Astrocyte (in vitro differentiated cells and primary cell): ENCODE measurements at regions not wholly inside any gene's neighbourhood (a gene's known extent, or its start where the extent isn't known, plus 50 kb on each side); places are given as distances from the start of the nearest gene placed in this dataset.

Experiments
- DNase-seq: peaks from one replicate; pipeline ENCODE4 v3.0.0-alpha.2; 2010; ENCODE audit warnings: low read depth
- FAIRE-seq: peaks from 2 replicates; lab custom pipeline; 2011; peaks lifted over from hg19 to GRCh38; lab: Jason Lieb, UNC
- H2AFZ ChIP-seq: 2 replicates; pipeline ENCODE4 v1.6.0; 2012; ENCODE audit warnings: low read depth, low read length, inconsistent platforms
- H3K27ac ChIP-seq: 2 replicates; pipeline ENCODE4 v1.5.1; 2011; ENCODE audit warnings: low read depth, low read length, inconsistent platforms
- H3K27me3 ChIP-seq: 2 replicates; pipeline ENCODE4 v1.6.0; 2011; ENCODE audit warnings: low read length, inconsistent platforms; ENCODE audit not compliant: insufficient read depth
- H3K36me3 ChIP-seq: 2 replicates; pipeline ENCODE4 v1.5.1; 2011; ENCODE audit warnings: low read length, inconsistent platforms; ENCODE audit not compliant: insufficient read depth
- H3K4me1 ChIP-seq: 2 replicates; pipeline ENCODE4 v1.5.1; 2011; ENCODE audit warnings: low read length, inconsistent platforms; ENCODE audit not compliant: insufficient read depth
- H3K4me2 ChIP-seq: 2 replicates; pipeline ENCODE4 v1.6.0; 2012; ENCODE audit warnings: low read length, inconsistent platforms
- H3K4me3 ChIP-seq: 2 replicates; pipeline ENCODE4 v1.5.1; 2011; ENCODE audit warnings: low read depth, mild to moderate bottlenecking, low read length, inconsistent platforms; ENCODE audit not compliant: insufficient read depth
- H3K79me2 ChIP-seq: 2 replicates; pipeline ENCODE4 v1.6.0; 2012; ENCODE audit warnings: mild to moderate bottlenecking, low read length, inconsistent platforms; ENCODE audit not compliant: insufficient read depth
- H3K9ac ChIP-seq: 2 replicates; pipeline ENCODE4 v1.6.0; 2012; ENCODE audit warnings: mild to moderate bottlenecking, low read length, inconsistent platforms
- H3K9me3 ChIP-seq: 2 replicates; pipeline ENCODE4 v1.5.1; 2012; ENCODE audit warnings: low read depth, mild to moderate bottlenecking, low read length, inconsistent platforms; ENCODE audit not compliant: insufficient read depth
- H4K20me1 ChIP-seq: 2 replicates; pipeline ENCODE4 v1.6.0; 2012; ENCODE audit warnings: low read length, inconsistent platforms; ENCODE audit not compliant: insufficient read depth
- H3K27ac Mint-ChIP-seq: one replicate; pipeline ENCODE4 v1.8.0; 2021; ENCODE audit warnings: mild to moderate bottlenecking, mixed read lengths; ENCODE audit not compliant: unreplicated experiment
- H3K27me3 Mint-ChIP-seq: one replicate; pipeline ENCODE4 v1.8.0; 2021; ENCODE audit warnings: low read depth, mixed read lengths; ENCODE audit not compliant: unreplicated experiment
- H3K36me3 Mint-ChIP-seq: one replicate; pipeline ENCODE4 v1.8.0; 2021; ENCODE audit warnings: low read depth, mixed read lengths; ENCODE audit not compliant: unreplicated experiment
- H3K4me1 Mint-ChIP-seq: one replicate; pipeline ENCODE4 v1.8.0; 2021; ENCODE audit warnings: low read depth, mixed read lengths; ENCODE audit not compliant: unreplicated experiment
- H3K4me3 Mint-ChIP-seq: one replicate; pipeline ENCODE4 v1.8.0; 2021; ENCODE audit warnings: mild to moderate bottlenecking, moderate library complexity, mixed read lengths; ENCODE audit not compliant: unreplicated experiment
- H3K9me3 Mint-ChIP-seq: one replicate; pipeline ENCODE4 v1.8.0; 2021; ENCODE audit warnings: mild to moderate bottlenecking, mixed read lengths; ENCODE audit not compliant: unreplicated experiment
- CTCF ChIP-seq: IDR thresholded peaks from 2 replicates; pipeline ENCODE4 v1.5.1; 2011; ENCODE audit warnings: low read depth, mild to moderate bottlenecking, inconsistent platforms, low read length, moderate library complexity; ENCODE audit not compliant: insufficient read depth
- EZH2 ChIP-seq: IDR thresholded peaks from 2 replicates; pipeline ENCODE4 v1.6.1; 2012; ENCODE audit warnings: mild to moderate bottlenecking, low read length, inconsistent platforms; ENCODE audit not compliant: insufficient read depth

- Mint-ChIP-seq H3K4me3 (no peak overlapping the region), H3K4me1 (no peaks in the 10 kb centered on the region), H3K27me3 (no peaks in the 10 kb centered on the region), H3K27ac (no peak overlapping the region), H3K36me3 (no peaks in the 10 kb centered on the region), H3K9me3 (peaks cover 8% of the 10 kb centered on the region)
- Histone ChIP-seq H3K4me1 (no peaks in the 10 kb centered on the region), H3K4me2 (no peak overlapping the region), H3K36me3 (no peaks in the 10 kb centered on the region), H2AFZ (no peak overlapping the region), H3K27ac (no peak overlapping the region), H4K20me1 (no peaks in the 10 kb centered on the region), H3K9ac (no peak overlapping the region), H3K27me3 (no peaks in the 10 kb centered on the region), H3K9me3 (no peaks in the 10 kb centered on the region), H3K4me3 (no peak overlapping the region), H3K79me2 (no peaks in the 10 kb centered on the region)
- FAIRE-seq (no peak), DNase-seq (no peak)
- TF ChIP-seq CTCF (no peak), EZH2 (no peak)
Observed at GRCh38 chr2:129575431-129575830, 404.0 kb upstream of the RAB6C start.

- H3K9me3 ChIP-seq, result no peaks in the 10 kb centered on the region
- no peaks in the 10 kb centered on the region for H3K27me3 ChIP-seq
- H3K9ac ChIP-seq, result no peak overlapping the region
- no peak for FAIRE-seq
- no peak overlapping the region for H2AFZ ChIP-seq
- no peak overlapping the region for H3K4me3 ChIP-seq
- Mint-ChIP-seq H3K27ac (no peak overlapping the region), H3K9me3 (peaks cover 7% of the 10 kb centered on the region), H3K36me3 (no peaks in the 10 kb centered on the region), H3K4me1 (no peaks in the 10 kb centered on the region), H3K27me3 (no peaks in the 10 kb centered on the region), H3K4me3 (no peak overlapping the region)
- no peaks in the 10 kb centered on the region for H3K36me3 ChIP-seq
- TF ChIP-seq EZH2, result no peak
- no peak for TF ChIP-seq CTCF
- no peak for DNase-seq
- no peak overlapping the region for H3K4me2 ChIP-seq
- H3K4me1 ChIP-seq, result no peaks in the 10 kb centered on the region
- no peaks in the 10 kb centered on the region for H3K79me2 ChIP-seq
- H4K20me1 ChIP-seq, result no peaks in the 10 kb centered on the region
- no peak overlapping the region for H3K27ac ChIP-seq
Observed at GRCh38 chr2:129575880-129576279, 403.6 kb upstream of the RAB6C start.

GRCh38 chr2:129580001-129580400 is 399.5 kb upstream of the RAB6C start:
- TF ChIP-seq CTCF (no peak), EZH2 (no peak)
- FAIRE-seq (no peak), DNase-seq (no peak)
- H3K9me3 Mint-ChIP-seq, result peaks cover 4% of the 10 kb centered on the region
- Histone ChIP-seq H3K4me2 (no peak overlapping the region), H4K20me1 (no peaks in the 10 kb centered on the region), H3K9ac (no peak overlapping the region), H3K4me1 (no peaks in the 10 kb centered on the region), H3K36me3 (no peaks in the 10 kb centered on the region), H3K27ac (no peak overlapping the region), H3K27me3 (no peaks in the 10 kb centered on the region), H3K79me2 (no peaks in the 10 kb centered on the region), H3K4me3 (no peak overlapping the region), H3K9me3 (no peaks in the 10 kb centered on the region), H2AFZ (no peak overlapping the region)
- no peak overlapping the region for H3K27ac Mint-ChIP-seq
- H3K27me3 Mint-ChIP-seq, result no peaks in the 10 kb centered on the region
- no peak overlapping the region for H3K4me3 Mint-ChIP-seq
- no peaks in the 10 kb centered on the region for H3K4me1 Mint-ChIP-seq
- no peaks in the 10 kb centered on the region for H3K36me3 Mint-ChIP-seq
